Testis (tissue), 2 donors: ENCODE measurements at regions not wholly inside any gene's neighbourhood (a gene's known extent, or its start where the extent isn't known, plus 50 kb on each side); places are given as distances from the start of the nearest gene placed in this dataset.
A peak's percentile ranks its signal among the peaks of the same experiment; 100 is the strongest.

Experiments
- DNase-seq: peaks from one replicate; pipeline ENCODE4 v3.0.0-alpha.2; 2019
- H3K27ac ChIP-seq, 2 donors: fragments of 200-600 bp; sonication (generic); one replicate each; pipeline ENCODE4 v1.5.1; 2019
- H3K27me3 ChIP-seq: fragments of 200-600 bp; sonication (generic); one replicate; pipeline ENCODE4 v1.5.1; 2019
- H3K36me3 ChIP-seq: fragments of 200-600 bp; sonication (generic); one replicate; pipeline ENCODE4 v1.5.1; 2017; ENCODE audit warnings: low read depth; ENCODE audit errors: missing control alignments
- H3K4me1 ChIP-seq: fragments of 200-600 bp; sonication (generic); one replicate; pipeline ENCODE4 v1.5.1; 2019
- H3K4me3 ChIP-seq, 2 donors: fragments of 200-600 bp; sonication (generic); one replicate each; pipeline ENCODE4 v1.5.1; 2017 to 2019
- H3K9me3 ChIP-seq: fragments of 200-600 bp; sonication (generic); one replicate; pipeline ENCODE4 v1.5.1; 2017
- CTCF ChIP-seq, 3 experiments: fragments of 450-650 bp in 2 of 3; fragments of 200-600 bp in 1 of 3; sonication (generic) in 1 of 3; IDR thresholded peaks; one replicate each; pipeline ENCODE4 v1.5.1; 2016 to 2019; ENCODE audit warnings: antibody characterized with exemption in 3 of 3, mild to moderate bottlenecking in 2 of 3, moderate library complexity in 1 of 3
- POLR2A ChIP-seq: fragments of 450-650 bp; IDR thresholded peaks from one replicate; pipeline ENCODE4 v1.6.1; 2017; ENCODE audit warnings: antibody characterized with exemption, mild to moderate bottlenecking, moderate library complexity
- WGBS, 2 donors: methylation state at CpG; one replicate each; pipeline ENCODE4 v1.1.5; 2018; 5-methylcytosine and 5-hydroxymethylcytosine counted together
- intact Hi-C: fragments of 100-400 bp; cut with DNase I; formaldehyde crosslinking; loops from one replicate; pipeline ENCODE4 v1.15.1; 2023; ENCODE audit warnings: low total_unique reads

GRCh38 chr7:15836651-15837050, 150.2 kb upstream of the MEOX2 start:
- Histone ChIP-seq H3K4me3 (no peak overlapping the region), H3K9me3 (no peaks in the 10 kb centered on the region), H3K4me1 (peaks cover 4% of the 10 kb centered on the region), H3K27ac (no peak overlapping the region), H3K27me3 (no peaks in the 10 kb centered on the region), H3K36me3 (no peaks in the 10 kb centered on the region)
- no peak for TF ChIP-seq POLR2A
- 72 to 79% methylated on average over 2 of the region's 2 CpGs for WGBS, 2 donors
- DNase-seq, result no peak
- intact Hi-C loops, result no loop called here

- intact Hi-C loops, result no loop called here
- WGBS, 2 donors, result 89 to 93% methylated on average over 4 of the region's 4 CpGs
- TF ChIP-seq POLR2A (no peak), CTCF (IDR thresholded peaks at IDR 0.05) (no peak)
- Histone ChIP-seq H3K36me3 (no peaks in the 10 kb centered on the region), H3K4me1 (peaks cover 4% of the 10 kb centered on the region), H3K9me3 (no peaks in the 10 kb centered on the region), H3K27ac (no peak overlapping the region), H3K4me3 (no peak overlapping the region), H3K27me3 (no peaks in the 10 kb centered on the region)
- no peak for DNase-seq
Measured at GRCh38 chr7:15836041-15836440, 149.6 kb upstream of the MEOX2 start.

- H3K27ac ChIP-seq, result no peak overlapping the region
- no peak overlapping the region for H3K4me3 ChIP-seq
- no peak for TF ChIP-seq POLR2A
- TF ChIP-seq CTCF (IDR thresholded peaks at IDR 0.05), result no peak
- intact Hi-C loops, result no loop called here
- no peaks in the 10 kb centered on the region for H3K36me3 ChIP-seq
- no peaks in the 10 kb centered on the region for H3K9me3 ChIP-seq
- peaks cover 4% of the 10 kb centered on the region for H3K4me1 ChIP-seq
- no peaks in the 10 kb centered on the region for H3K27me3 ChIP-seq
- no peak for DNase-seq
Measured at GRCh38 chr7:15834446-15834845, 148.0 kb upstream of the MEOX2 start.

- intact Hi-C loops, result no loop called here
- H3K36me3 ChIP-seq, result no peaks in the 10 kb centered on the region
- no peaks in the 10 kb centered on the region for H3K27me3 ChIP-seq
- no peaks in the 10 kb centered on the region for H3K9me3 ChIP-seq
- H3K4me1 ChIP-seq, result peaks cover 4% of the 10 kb centered on the region
- H3K27ac ChIP-seq, result peak overlapping the region in 1 of 2 donors; percentile 55
- TF ChIP-seq POLR2A (no peak), CTCF (IDR thresholded peaks at IDR 0.05) (no peak)
- 32 to 50% methylated on average over 1 of the region's 1 CpG for WGBS, 2 donors
- peak; percentile 57 for DNase-seq
- H3K4me3 ChIP-seq, result no peak overlapping the region
Measured at GRCh38 chr7:15832996-15833395, 146.5 kb upstream of the MEOX2 start.

GRCh38 chr7:15831606-15832005, 145.1 kb upstream of the MEOX2 start:
- no peaks in the 10 kb centered on the region for H3K27me3 ChIP-seq
- 80 to 81% methylated on average over 3 of the region's 3 CpGs for WGBS, 2 donors
- H3K4me3 ChIP-seq, result no peak overlapping the region
- H3K4me1 ChIP-seq, result peaks cover 4% of the 10 kb centered on the region
- no peak overlapping the region for H3K27ac ChIP-seq
- TF ChIP-seq POLR2A, result no peak
- no peak for TF ChIP-seq CTCF (IDR thresholded peaks at IDR 0.05)
- H3K36me3 ChIP-seq, result no peaks in the 10 kb centered on the region
- DNase-seq, result no peak
- H3K9me3 ChIP-seq, result no peaks in the 10 kb centered on the region
- intact Hi-C loops, result no loop called here
